HUDEP-2 (cell line): ENCODE measurements at regions not wholly inside any gene's neighbourhood (a gene's known extent, or its start where the extent isn't known, plus 50 kb on each side); places are given as distances from the start of the nearest gene placed in this dataset.

ENCODE experiments used
- DNase-seq, 76 experiments: peaks; one replicate each; lab custom pipeline; 2025; ENCODE audit not compliant: unreplicated experiment in 76 of 76; lab: John Stamatoyannopoulos, UW

GRCh38 chr13:70347947-70348620 lies 239.8 kb upstream of the KLHL1 start:
- DNase-seq, result no peak

- DNase-seq, result peak in 1 of 76 experiments; percentile 1
Measured at GRCh38 chr13:70339738-70340137, 231.5 kb upstream of the KLHL1 start.

GRCh38 chr13:70338609-70339008 lies 230.4 kb upstream of the KLHL1 start:
- DNase-seq, result no peak

- DNase-seq, result no peak
Measured at GRCh38 chr13:70336866-70337265, 228.6 kb upstream of the KLHL1 start.

GRCh38 chr13:70333752-70334151 lies 225.5 kb upstream of the KLHL1 start:
- no peak for DNase-seq

- no peak for DNase-seq
Measured at GRCh38 chr13:70330697-70331361, 222.6 kb upstream of the KLHL1 start.

- no peak for DNase-seq
Measured at GRCh38 chr13:70324519-70324918, 216.3 kb upstream of the KLHL1 start.

GRCh38 chr13:70311191-70311590 lies 202.9 kb upstream of the KLHL1 start:
- no peak for DNase-seq

- peak in 3 of 76 experiments; percentile 0 to 8 (median 8) for DNase-seq
Measured at GRCh38 chr13:70310396-70311119, 202.3 kb upstream of the KLHL1 start.

GRCh38 chr13:70297189-70297616 lies 189.0 kb upstream of the KLHL1 start:
- no peak for DNase-seq

- DNase-seq, result no peak
Measured at GRCh38 chr13:70284371-70284770, 176.1 kb upstream of the KLHL1 start.

- DNase-seq, result no peak
Measured at GRCh38 chr13:70275841-70276240, 167.6 kb upstream of the KLHL1 start.

GRCh38 chr13:70255406-70255991 lies 147.2 kb upstream of the KLHL1 start:
- no peak for DNase-seq

GRCh38 chr13:70253834-70254233 lies 145.6 kb upstream of the KLHL1 start:
- DNase-seq, result no peak

- DNase-seq, result no peak
Measured at GRCh38 chr13:70253411-70253810, 145.2 kb upstream of the KLHL1 start.

- DNase-seq, result no peak
Measured at GRCh38 chr13:70249332-70250064, 141.2 kb upstream of the KLHL1 start.

GRCh38 chr13:70237131-70237530 lies 128.9 kb upstream of the KLHL1 start:
- no peak for DNase-seq

GRCh38 chr13:70235565-70235964 lies 127.3 kb upstream of the KLHL1 start:
- no peak for DNase-seq

- no peak for DNase-seq
Measured at GRCh38 chr13:70223911-70224310, 115.7 kb upstream of the KLHL1 start.

- DNase-seq, result no peak
Measured at GRCh38 chr13:70222926-70223325, 114.7 kb upstream of the KLHL1 start.

- DNase-seq, result no peak
Measured at GRCh38 chr13:70218618-70219017, 110.4 kb upstream of the KLHL1 start.
